NCI-H446 (cell line): ENCODE measurements at regions not wholly inside any gene's neighbourhood (a gene's known extent, or its start where the extent isn't known, plus 50 kb on each side); places are given as distances from the start of the nearest gene placed in this dataset.

Source experiments
- DNase-seq, 2 experiments: peaks; one replicate each; lab custom pipeline; 2025; lab: John Stamatoyannopoulos, UW

DNA sequence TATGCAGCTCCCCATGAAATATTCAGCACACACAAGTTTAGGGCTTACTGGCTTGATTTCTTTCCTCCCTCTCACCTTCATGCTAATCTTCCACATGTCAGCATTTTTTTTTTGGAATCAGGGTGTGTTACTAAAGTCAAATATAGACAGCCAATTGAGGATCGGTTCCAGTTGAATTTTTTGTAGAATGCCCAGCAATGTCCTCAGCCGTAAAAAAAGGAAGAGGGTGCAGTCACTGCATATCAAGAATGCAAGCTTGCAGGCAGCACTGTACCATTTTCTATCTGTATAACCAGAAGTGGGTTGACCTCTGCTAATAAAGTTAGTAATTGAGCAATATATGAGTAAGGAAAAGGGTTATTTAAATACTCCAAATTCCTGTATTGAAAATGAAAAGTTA is 51.4 kb upstream of the CHMP2B start:
- DNase-seq = no peak

DNA sequence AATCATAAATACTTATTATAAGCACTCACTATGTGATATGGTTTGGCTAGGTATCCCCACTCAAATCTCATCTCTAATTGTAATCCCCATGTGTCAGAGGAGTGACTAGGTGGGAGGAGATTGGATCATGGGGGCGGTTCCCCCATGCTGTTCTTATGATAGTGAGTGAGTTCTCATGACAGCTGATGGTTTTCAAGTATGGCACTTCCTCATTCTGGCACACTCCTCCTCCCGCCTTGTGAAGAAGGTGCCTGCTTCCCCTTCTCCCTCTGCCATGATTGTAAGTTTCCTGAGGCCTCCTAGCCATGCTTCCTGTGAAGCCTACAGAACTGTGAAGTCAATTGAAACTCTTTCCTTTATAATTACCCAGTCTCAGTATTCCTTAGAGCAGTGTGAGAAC is 53.3 kb upstream of the CHMP2B start:
- DNase-seq = no peak

DNA sequence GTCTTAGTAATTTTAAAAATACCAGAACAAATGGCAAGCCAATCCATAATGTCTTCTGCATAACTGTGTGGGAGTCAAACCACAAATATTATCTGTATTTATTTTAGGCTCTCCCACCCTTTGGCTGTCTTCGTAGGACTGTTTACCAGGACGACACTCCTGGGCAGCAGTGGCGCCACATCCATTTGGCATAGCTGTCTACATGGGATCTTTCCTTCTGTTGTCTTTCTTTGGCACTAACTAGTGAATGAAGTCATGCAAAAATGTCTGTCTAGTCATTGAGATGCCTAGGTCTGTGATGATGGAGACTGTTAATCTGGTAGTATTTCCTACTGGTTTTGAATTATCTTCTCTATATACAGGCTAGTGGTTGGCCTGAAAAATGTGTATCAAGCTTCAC is 54.0 kb upstream of the CHMP2B start:
- peak; percentile 8 to 17 for DNase-seq

DNA sequence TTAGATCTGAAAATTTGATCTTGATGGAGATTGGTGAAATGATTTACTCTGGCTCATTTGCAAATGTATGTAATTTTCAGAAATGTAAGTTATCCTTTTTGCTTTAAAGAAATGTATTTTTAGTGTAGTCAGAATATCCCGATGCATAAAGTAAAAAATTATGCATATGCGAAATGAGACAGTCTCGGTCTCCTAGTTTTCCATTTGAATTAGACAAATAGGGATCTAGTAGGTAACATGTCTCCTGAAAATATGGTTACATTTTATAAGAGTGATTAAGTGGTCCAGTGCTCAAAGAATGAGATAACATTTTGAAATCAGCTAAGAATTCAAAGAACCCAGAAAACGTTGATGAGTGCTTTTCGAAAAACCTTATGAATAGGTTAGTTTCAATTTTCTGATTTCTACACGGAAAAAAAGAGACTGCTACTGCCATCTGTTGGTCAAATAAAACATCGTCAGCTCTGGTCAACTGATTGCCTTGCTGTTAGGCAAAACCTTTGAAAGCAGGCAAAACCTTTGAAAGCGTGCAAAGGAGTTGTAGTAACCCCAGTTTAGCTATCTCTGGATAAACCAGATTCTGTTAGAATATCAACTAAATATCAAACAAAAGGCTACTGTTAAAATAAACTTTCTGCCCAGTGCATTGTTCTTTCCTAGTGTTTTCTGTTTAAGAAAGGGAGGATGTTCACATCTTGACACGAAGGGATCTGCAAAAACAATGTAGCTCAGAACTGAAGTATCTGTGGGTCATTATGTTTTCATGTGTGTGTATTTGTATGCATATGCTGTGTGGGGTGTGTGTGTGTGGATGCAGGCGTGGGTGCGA is 59.3 kb upstream of the CHMP2B start:
- DNase-seq = peak in 1 of 2 experiments; percentile 45

DNA sequence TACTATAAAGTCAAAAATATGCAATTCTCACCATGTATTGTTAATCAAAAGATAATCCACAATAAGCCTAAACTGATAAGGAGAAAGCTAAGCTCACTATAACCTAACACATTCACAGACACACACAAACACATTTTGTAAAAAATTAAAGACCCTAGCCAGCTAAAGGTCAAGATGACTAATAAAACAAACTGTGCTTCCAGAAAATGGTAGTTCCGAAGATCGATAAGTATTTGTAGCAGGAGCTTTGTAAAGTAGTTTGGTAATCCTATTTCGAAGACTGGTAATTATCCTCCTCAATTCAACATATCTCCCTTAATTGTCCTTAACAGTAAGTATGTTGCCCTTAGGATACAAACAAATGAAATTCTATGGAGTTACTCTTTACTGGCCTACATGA is 62.9 kb upstream of the CHMP2B start:
- no peak for DNase-seq

DNA sequence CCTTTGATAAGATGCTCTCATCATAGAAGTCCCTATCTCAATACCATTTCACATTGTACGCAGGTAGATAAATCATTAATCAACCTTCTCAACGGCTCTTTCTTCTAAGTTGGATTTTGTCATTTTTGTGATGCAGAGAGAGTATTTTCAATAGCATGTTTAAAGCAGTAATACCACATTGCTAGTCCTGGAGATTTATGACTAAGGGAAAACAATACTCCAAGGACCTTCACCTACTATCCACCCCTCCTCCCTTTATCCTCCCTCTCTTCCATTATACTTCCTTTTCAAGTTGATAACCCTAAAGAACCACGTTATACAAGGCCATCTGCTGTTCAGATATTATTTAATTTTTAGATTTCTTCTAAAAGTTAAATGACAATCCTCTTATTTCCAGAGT is 65.3 kb upstream of the CHMP2B start:
- no peak for DNase-seq

DNA sequence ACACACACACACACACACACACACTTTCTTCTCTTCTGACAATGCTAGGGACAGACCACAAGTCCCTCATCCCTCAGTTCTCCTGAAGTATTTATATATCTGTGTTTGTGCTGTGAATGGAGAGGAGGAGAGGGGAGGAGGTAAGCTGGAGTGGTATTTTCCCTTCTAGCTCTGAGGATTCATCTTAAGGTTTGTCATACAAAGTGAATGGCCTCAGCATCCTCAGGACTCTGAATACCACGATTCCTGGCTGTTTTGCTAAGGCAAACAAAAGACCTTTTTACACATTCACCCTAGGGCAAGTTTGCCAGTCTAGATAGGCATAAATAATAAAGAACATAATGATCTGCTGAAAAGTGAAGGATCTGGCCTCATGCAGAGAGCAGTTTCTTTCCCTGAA is 65.7 kb upstream of the CHMP2B start:
- no peak for DNase-seq

DNA sequence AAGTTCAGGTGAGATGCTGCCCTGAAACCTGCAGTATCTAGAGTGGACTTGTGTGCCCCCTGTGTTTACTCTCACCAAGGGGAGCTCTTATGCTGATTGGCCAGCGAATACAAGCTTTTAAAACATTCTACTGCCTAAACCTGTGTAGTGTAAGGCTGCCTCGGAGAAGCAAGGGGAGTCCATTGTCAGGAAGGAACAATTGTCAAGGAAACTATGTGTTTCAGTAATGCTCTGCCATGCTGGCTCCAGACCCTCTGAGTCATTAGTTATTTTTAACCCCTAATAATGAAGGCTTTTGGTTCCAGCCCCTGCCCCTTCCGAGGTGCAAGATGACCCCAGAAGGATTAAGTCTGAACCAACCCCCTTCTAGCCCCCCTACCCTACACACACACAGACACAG is 66.1 kb upstream of the CHMP2B start:
- DNase-seq = no peak

DNA sequence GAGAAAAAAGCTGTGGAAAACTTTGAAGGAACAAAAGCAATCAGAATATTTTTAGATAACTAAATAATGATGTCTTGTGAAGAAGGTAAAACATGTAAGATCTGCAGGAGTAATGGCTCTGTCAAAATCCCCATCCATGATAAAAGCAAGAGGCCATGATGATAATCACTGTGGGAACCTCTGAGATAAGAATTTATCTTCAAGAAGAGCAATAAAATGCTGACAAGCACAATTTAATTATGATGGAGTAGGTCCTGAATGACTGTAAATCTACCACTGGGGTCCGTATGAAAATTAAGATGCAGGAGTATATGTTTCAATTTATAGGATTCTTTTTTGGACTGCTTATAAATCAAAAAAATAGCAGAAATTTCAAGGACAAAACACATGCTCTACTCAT is 68.3 kb upstream of the CHMP2B start:
- DNase-seq = no peak

DNA sequence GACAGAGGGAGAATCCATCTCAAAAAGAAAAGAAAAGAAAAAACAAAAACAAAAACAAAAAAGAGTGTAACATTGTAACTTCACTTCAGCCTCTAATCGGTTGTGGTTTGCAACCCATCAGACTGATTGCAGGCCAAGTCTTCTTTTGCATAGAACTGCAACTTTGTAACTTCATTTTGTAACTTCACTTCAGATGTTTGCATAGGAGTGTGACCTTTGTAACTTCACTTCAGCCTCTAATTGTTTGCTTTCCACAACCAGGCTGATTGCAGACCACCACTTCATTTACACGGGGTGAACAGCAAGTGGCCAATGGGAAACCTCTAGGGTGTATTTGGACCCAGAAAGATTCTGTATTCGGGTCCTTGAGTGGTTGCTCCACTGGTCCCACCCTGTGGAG is 79.1 kb upstream of the CHMP2B start:
- DNase-seq = no peak

DNA sequence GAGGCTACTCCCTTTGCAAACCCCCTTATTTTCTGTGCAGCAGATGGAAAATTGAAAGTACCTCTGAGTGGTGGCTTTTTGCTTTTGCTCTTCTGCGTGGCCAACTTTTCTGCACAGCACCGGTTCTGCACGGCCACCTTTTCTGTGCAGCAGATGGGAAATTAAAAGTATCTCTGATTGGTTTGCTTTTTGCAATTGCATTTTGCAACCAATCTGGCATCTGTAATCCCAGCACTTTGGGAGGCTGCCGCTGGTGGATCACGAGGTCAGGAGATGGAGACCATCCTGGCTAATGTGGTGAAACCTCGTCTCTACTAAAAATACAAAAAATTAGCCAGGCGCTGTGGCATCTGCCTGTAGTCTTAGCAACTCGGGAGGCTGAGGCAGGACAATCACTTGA is 79.5 kb upstream of the CHMP2B start:
- DNase-seq = no peak

DNA sequence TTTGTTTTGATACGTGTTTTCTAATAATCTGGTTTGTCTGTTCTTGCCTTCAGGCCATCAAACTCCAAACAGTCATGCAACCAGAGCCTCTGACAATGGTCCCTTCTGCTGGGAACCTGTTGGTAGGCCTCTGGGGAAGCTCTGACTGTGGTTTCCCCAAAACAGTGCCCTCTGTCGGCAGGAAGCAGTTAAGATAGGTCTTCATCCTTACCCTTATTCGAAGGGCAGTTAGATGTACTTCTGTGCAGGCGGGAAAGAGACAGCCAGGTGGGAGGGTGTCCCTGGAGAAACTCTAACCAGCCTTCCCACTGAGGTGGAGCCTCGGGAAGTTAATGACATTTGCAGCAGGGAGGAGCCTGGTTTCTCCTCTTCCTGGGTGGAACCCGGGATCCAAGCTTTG is 81.6 kb upstream of the CHMP2B start:
- peak in 1 of 2 experiments; percentile 28 for DNase-seq

DNA sequence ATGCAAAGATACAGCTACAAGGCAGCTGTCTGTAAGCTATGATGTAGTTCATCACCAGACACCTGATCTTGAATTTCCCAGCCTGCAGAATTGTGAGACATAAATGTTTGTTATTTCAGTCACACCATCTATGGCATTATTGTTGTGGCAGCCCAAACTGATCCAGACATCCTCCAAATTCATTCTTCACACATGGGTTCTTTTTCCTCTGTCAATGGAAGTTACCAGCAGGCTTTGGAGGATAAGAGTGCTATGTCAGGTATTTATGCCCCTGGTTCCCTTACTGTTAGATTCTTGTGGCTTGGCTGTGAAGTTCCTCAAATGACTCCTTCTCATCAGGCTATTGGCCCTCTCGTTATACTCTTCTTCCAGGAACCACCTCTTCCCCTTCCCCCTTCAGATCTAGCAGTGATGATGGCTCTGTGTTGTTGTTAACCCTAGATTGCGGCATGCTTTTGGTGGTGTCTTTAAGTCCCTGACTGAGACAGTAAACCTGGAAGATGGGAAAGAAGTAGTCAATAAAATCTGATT is 91.0 kb upstream of the CHMP2B start:
- no peak for DNase-seq

DNA sequence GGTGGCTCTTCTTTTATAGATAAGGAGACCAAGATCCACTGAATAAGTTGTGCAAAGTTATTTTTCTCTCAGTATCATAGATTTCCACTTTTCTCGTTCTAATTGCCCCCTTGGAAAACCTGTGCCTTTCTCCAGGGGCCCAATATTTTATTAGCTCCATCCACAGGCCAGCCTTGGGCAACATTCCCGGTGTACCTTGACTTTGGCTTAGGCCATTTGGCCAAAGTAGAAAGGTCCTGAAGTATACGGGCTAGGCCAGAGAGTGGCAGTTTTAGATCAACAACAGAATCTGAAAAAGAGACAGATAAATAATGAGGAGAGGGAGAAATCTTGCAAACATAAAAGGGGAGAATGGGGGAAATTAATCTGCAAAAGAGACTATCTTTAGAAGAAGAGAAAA is 91.7 kb upstream of the CHMP2B start:
- no peak for DNase-seq

DNA sequence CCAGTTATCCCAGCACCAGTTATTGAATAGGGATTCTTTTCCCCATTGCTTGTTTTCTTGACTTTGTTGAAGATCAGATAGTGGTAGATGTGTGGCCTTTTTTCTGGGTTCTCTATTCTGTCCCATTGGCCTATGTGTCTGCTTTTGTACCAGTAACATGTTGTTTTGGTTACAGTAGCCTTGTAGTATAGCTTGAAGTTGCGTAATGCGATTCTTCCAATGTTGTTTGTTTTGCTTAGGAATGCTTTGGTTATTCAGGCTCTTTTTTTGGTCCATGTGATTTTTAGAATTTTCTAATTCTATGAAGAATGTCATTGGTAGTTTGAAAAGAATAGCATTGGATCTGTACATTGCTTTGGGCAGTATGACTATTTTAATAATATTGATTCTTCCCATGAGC is 94.3 kb upstream of the CHMP2B start:
- no peak for DNase-seq

DNA sequence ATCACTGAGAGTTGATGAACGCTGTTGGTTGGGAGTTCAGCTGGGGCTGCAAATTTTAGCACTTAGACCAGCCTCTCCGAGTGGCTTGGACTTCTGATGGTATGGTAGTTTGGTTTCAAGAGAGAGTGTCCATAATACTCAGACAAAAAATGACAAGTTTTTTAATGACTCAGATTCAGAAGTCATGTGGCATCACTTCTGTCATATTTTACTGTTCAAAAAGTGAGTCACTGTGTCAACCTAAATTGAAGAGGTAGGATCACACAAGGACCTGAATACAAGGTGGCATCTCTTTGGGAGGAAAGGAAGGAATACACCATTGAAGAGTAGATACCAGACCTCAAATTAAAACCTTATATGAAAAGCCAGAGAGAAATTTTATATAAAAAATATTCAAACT is 99.1 kb upstream of the CHMP2B start:
- DNase-seq = no peak

DNA sequence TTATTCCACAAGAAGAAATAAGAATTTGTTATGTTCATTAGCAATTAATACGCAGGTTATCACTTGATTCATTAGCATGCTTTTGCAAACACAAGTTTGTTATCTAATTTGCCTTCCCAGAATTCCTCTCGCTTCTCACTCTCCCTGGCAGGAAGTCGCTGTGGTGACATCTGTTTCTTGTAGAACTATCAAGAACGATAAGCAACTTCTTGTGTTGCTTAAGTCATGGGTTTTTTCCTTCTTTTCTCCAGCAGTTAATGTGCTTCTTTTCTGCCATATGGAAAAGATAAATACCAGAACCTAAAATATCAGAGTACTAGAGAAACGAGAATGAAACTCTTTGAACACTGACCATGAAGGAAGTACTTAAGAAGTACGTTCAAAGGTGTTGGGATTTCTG is 99.8 kb upstream of the CHMP2B start:
- DNase-seq = no peak

DNA sequence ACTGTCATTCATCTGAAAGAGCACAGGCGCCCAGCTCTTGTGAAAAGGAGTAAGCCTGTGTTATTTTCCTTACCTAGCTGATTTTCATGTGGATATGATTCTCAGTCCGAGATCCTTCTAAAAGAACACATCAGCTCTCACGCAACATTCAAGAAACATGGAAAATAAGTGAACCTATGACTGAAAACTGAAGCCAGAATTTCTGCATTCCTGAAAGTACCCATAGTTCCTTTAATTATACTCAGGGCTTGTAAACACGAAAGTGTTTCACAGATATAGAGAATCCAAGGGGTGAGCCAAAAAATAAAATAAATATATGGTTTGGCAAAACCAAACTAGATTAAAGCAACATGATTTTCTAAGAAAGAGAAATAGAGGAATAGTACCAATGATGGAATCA is 100.8 kb upstream of the CHMP2B start:
- DNase-seq = no peak

DNA sequence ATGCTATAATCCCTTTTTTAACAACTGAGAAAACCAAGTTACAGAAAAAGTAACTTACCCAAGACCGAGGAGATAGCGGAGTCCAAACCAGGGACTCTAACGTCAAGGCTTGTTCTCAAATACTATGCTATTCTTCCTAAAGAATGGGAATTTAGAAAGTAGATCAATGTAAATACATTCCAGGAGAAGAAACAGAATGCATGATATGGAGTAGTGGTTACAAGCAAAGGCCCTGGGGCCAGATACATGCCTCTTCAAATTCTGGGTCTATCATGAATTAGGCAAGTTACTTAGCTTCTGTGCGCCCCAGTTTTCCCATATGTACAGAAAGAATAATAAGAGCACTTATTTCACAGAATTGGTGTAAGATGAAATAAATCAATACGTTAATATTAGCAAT is 102.0 kb upstream of the CHMP2B start:
- no peak for DNase-seq

DNA sequence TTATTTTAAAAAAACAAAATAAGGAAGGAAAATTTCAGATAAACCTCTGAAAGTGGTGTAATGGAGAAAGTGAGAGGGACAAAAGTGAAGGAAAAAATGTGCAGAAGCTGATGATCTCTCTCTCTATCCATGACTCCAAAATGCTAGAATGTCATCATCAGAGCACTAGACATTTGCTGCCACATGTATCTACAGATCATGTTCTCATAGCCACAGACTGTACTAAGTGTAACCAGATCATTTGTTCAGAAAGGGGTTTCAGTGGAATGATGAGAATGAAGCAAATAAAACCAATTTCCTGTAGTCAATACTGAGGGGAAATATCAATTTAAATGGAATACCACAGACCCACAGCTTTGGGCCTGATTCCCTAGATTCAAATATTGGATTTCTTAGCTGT is 104.3 kb upstream of the CHMP2B start:
- no peak for DNase-seq

DNA sequence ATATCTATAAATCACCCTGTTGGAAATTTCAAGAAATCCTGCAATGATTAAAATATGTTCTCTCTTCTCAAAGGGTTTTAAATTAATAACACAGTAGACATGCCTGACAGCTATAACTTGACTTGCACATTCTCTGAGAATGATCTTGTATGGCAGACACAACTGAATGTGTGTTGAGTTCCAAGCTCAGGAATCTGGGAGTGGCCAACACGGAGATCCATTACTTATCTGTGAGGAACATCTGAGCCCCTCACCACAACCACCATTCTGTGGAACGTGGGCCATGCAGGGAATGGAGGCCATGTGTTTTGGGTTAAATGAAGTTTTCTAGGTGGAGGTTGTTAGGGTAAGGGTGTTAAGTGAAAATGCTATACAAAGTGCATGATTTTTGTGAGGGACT is 105.3 kb upstream of the CHMP2B start:
- DNase-seq = no peak

DNA sequence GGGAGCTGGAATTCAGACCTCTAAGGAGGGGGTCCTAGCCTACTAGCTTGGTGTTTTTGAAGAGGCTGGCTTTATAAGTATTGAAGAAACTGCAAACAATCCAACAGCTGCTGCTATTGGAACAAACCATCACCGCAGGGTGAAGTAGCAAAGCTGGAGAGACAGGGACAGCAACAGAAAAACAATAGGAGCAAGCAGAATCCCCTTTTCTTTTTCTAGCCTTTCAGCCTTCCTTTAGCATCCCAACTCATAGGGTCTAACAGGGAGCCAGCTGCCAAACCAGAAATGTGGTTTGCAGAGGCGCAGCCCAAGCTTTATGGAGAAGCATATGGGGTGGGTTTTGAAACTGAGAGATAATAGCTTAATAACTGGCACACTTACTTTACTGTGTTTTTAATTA is 106.2 kb upstream of the CHMP2B start:
- peak in 1 of 2 experiments; percentile 2 for DNase-seq

DNA sequence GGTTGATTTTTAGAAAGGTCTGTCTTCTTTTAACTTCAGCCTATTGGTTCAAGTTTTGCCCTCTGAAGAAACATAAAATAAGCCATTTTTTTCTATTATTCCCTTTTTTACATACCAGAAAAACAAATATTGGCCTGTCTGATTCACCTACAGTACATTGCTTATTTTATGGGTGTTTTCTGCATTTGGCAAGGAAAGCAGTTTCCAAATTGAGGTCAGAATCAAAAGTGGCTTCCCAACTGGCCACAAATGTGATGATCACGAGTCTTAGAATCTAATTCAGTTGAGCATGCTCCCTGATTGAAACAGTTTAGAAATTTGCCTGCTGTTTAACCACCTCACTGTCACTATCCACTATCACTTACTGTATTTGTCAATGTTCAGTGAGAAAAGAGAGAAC is 106.9 kb upstream of the CHMP2B start:
- DNase-seq = no peak

DNA sequence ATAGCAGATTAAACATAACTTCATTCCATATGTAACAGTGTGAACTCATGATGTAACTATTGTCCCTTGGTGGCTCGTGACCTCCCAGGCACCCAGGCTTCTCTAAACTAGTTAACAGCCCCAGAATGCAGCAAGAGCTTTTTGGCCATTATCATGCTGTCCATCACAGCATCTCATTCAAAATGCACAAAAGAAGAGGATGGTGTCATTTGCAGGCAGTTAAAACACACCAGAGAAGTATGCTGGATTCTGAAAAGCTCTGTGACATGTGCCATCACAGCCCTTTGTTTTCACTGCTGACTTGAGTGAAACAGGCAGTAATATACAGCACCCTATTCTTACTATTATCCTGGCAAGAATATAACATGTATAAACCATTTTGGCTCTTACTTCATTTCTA is 117.6 kb upstream of the CHMP2B start:
- no peak for DNase-seq
